SK-N-SH (cell line): ENCODE measurements at regions not wholly inside any gene's neighbourhood (a gene's known extent, or its start where the extent isn't known, plus 50 kb on each side); places are given as distances from the start of the nearest gene placed in this dataset.

Experiments
- CTCF ChIA-PET: fragments of 300-600, 350-600 bp; formaldehyde crosslinking; extraction: SDS; loops from one replicate; lab custom pipeline; 2021; lab: Yijun Ruan, JAX
- POLR2A ChIA-PET: fragments of 350-600 bp; sonication (Branson Sonifier 250); formaldehyde crosslinking; extraction: SDS; loops from one replicate; lab custom pipeline; 2020; ENCODE audit warnings: antibody characterized with exemption, inconsistent platforms; lab: Yijun Ruan, JAX
- DNase-seq: peaks from one replicate; pipeline ENCODE4 v3.0.0; 2012
- H2AFZ ChIP-seq: fragments of 200-600 bp; sonication (generic); 2 replicates; pipeline ENCODE4 v1.8.1; 2016; ENCODE audit warnings: antibody characterized with exemption, mild to moderate bottlenecking, low read depth
- H3F3A ChIP-seq: fragments of 200-600 bp; sonication (generic); replicated peaks from 2 replicates; pipeline ENCODE3; 2016; ENCODE audit warnings: antibody characterized with exemption, mild to moderate bottlenecking; ENCODE audit not compliant: insufficient read depth
- H3K27ac ChIP-seq, 2 experiments: fragments of 200-500 bp in 1 of 2; fragments of 200-600 bp in 1 of 2; sonication (Bioruptor generic) in 1 of 2; sonication (generic), shearing (Covaris generic) in 1 of 2; 2 replicates each; pipeline versions ENCODE4 v1.5.1 to v1.6.1; 2014 to 2016; ENCODE audit warnings: low read depth in 2 of 2, inconsistent platforms in 1 of 2, low read length in 1 of 2, mild to moderate bottlenecking in 1 of 2, mixed read lengths in 1 of 2
- H3K27me3 ChIP-seq: fragments of 200-600 bp; sonication (generic), shearing (Covaris generic); 2 replicates; pipeline ENCODE4 v1.6.1; 2016; ENCODE audit warnings: mixed run types; ENCODE audit not compliant: insufficient read depth
- H3K36me3 ChIP-seq, 2 experiments: fragments of 200-500 bp in 1 of 2; fragments of 200-600 bp in 1 of 2; sonication (Bioruptor generic) in 1 of 2; sonication (generic) in 1 of 2; replicated peaks in 1 of 2; 2 replicates each; pipeline versions ENCODE3 to v1.5.1; 2014 to 2016; ENCODE audit warnings: low read length in 1 of 2, mild to moderate bottlenecking in 1 of 2; ENCODE audit not compliant: insufficient read depth in 2 of 2, control insufficient read depth in 1 of 2
- H3K4me1 ChIP-seq, 2 experiments: fragments of 200-500 bp in 1 of 2; fragments of 200-600 bp in 1 of 2; sonication (Bioruptor generic) in 1 of 2; sonication (generic), shearing (Covaris generic) in 1 of 2; 2 replicates each; pipeline versions ENCODE4 v1.5.1 to v1.6.1; 2014 to 2016; ENCODE audit warnings: low read depth in 1 of 2, low read length in 1 of 2, mixed run types in 1 of 2; ENCODE audit not compliant: insufficient read depth in 2 of 2, control insufficient read depth in 1 of 2
- H3K4me2 ChIP-seq: fragments of 200-600 bp; sonication (generic), shearing (Covaris generic); 2 replicates; pipeline ENCODE4 v1.6.1; 2017; ENCODE audit warnings: mixed run types
- H3K4me3 ChIP-seq, 2 experiments: fragments of 200-500 bp in 1 of 2; fragments of 200-600 bp in 1 of 2; sonication (Bioruptor generic) in 1 of 2; sonication (generic), shearing (Covaris generic) in 1 of 2; 2 replicates each; pipeline versions ENCODE4 v1.5.1 to v1.8.1; 2014 to 2016; ENCODE audit warnings: low read depth in 2 of 2, inconsistent platforms in 1 of 2, low read length in 1 of 2, mild to moderate bottlenecking in 1 of 2, mixed read lengths in 1 of 2, moderate library complexity in 1 of 2
- H3K79me2 ChIP-seq: fragments of 200-600 bp; sonication (generic); 2 replicates; pipeline ENCODE4 v1.8.1; 2017; ENCODE audit warnings: mild to moderate bottlenecking; ENCODE audit not compliant: insufficient read depth
- H3K9ac ChIP-seq: fragments of 200-600 bp; sonication (generic); 2 replicates; pipeline ENCODE4 v1.6.1; 2017; ENCODE audit warnings: mixed run types
- H3K9me2 ChIP-seq: fragments of 200-600 bp; sonication (generic); 2 replicates; pipeline ENCODE4 v1.6.1; 2017; ENCODE audit warnings: mixed run types
- H3K9me3 ChIP-seq: fragments of 200-600 bp; sonication (generic); 2 replicates; pipeline ENCODE4 v1.6.1; 2017; ENCODE audit warnings: mixed run types, mild to moderate bottlenecking, moderate library complexity
- H4K20me1 ChIP-seq: fragments of 200-600 bp; sonication (generic); 2 replicates; pipeline ENCODE4 v1.6.1; 2017; ENCODE audit warnings: mild to moderate bottlenecking, mixed run types; ENCODE audit not compliant: insufficient read depth
- GABPA ChIP-seq: IDR thresholded peaks from 2 replicates; pipeline ENCODE4 v1.4.0; 2012; ENCODE audit warnings: low read depth, mild to moderate bottlenecking
- GATA2 ChIP-seq: sonication (generic); formaldehyde crosslinking; IDR thresholded peaks from 2 replicates; pipeline ENCODE4 v1.5.0; 2020; ENCODE audit warnings: mild to moderate bottlenecking, missing genetic modification reagents
- MAX ChIP-seq: IDR thresholded peaks from 2 replicates; pipeline ENCODE4 v1.4.0; 2012; ENCODE audit warnings: low read depth
- REST ChIP-seq: IDR thresholded peaks from 2 replicates; pipeline ENCODE4 v1.6.1; 2012; ENCODE audit warnings: mild to moderate bottlenecking, low read depth, low read length, moderate library complexity
- RXRA ChIP-seq: IDR thresholded peaks from 2 replicates; pipeline ENCODE4 v1.4.0; 2012; ENCODE audit warnings: low read depth, mild to moderate bottlenecking, borderline replicate concordance
- USF2 ChIP-seq: fragments of 150-350 bp; IDR thresholded peaks from 2 replicates; pipeline ENCODE4 v1.6.1; 2017; ENCODE audit warnings: antibody characterized with exemption, low read length, low read depth, borderline replicate concordance
- YY1 ChIP-seq: IDR thresholded peaks from 2 replicates; pipeline ENCODE4 v1.4.0; 2012; ENCODE audit warnings: low read depth, mild to moderate bottlenecking
- WGBS: methylation state at CpG from one replicate; pipeline ENCODE4 v1.1.6; 2017; ENCODE audit warnings: low lambda C conversion rate; 5-methylcytosine and 5-hydroxymethylcytosine counted together

- no peak overlapping the region for H2AFZ ChIP-seq
Observed at GRCh38 chr2:143934626-143935481, 585.1 kb downstream of the ZEB2 start.

GRCh38 chr2:143933946-143934569 is 585.9 kb downstream of the ZEB2 start:
- ChIA-PET CTCF (interaction anchor here (0.6 to 1.0 kb wide), 2 partner anchors 27 to 238 kb away, joined by 3 read pairs; no protein-coding TSS in a partner anchor), POLR2A (no interaction called here)
- H3K4me2 ChIP-seq = no peak overlapping the region
- H3K79me2 ChIP-seq = no peaks in the 10 kb centered on the region
- no peaks in the 10 kb centered on the region for H3K36me3 ChIP-seq
- H3K9me3 ChIP-seq = no peaks in the 10 kb centered on the region
- no peaks in the 10 kb centered on the region for H4K20me1 ChIP-seq
- no peaks in the 10 kb centered on the region for H3K27me3 ChIP-seq
- H3K9me2 ChIP-seq = no peaks in the 10 kb centered on the region
- H3K4me1 ChIP-seq = peaks cover 4 to 12% of the 10 kb centered on the region in 2 experiments; a peak in 3 of 4 replicates
- TF ChIP-seq RXRA (no peak), USF2 (no peak), REST (no peak), GATA2 (CRISPR knock-in tag) (no peak)
- H3K27ac ChIP-seq = no peak overlapping the region
- H3F3A ChIP-seq = no peaks in the 10 kb centered on the region
- H3K4me3 ChIP-seq = no peak overlapping the region
- H2AFZ ChIP-seq = no peak overlapping the region
- no peak overlapping the region for H3K9ac ChIP-seq
- DNase-seq = no peak

More at GRCh38 chr2:143934626-143935481, 585.1 kb downstream of the ZEB2 start:
- Histone ChIP-seq H3K79me2 (no peaks in the 10 kb centered on the region), H3K9me2 (no peaks in the 10 kb centered on the region), H3K9ac (no peak overlapping the region), H3K27me3 (no peaks in the 10 kb centered on the region), H3K4me2 (no peak overlapping the region), H3K4me1 (peaks cover 11 to 12% of the 10 kb centered on the region in 2 experiments; a peak in 3 of 4 replicates), H3K9me3 (no peaks in the 10 kb centered on the region), H3F3A (no peaks in the 10 kb centered on the region), H3K27ac (no peak overlapping the region), H4K20me1 (no peaks in the 10 kb centered on the region), H3K36me3 (no peaks in the 10 kb centered on the region), H3K4me3 (no peak overlapping the region)
- no peak for DNase-seq
- ChIA-PET CTCF (interaction anchor here (1.0 kb wide), 1 partner anchor 239 kb away, joined by 3 read pairs; no protein-coding TSS in a partner anchor), POLR2A (no interaction called here)
- TF ChIP-seq YY1 = no peak
- TF ChIP-seq MAX = no peak
- no peak for TF ChIP-seq GABPA
- WGBS = 92% methylated on average over 10 of the region's 10 CpGs
